Hematopoietic multipotent progenitor cell treated with erythropoietin and hydrocortisone succinate and interleukin-3 and kit ligand, for 15 days (in vitro differentiated cells): ENCODE measurements at regions not wholly inside any gene's neighbourhood (a gene's known extent, or its start where the extent isn't known, plus 50 kb on each side); places are given as distances from the start of the nearest gene placed in this dataset.

Experiments
- DNase-seq: peaks from one replicate; pipeline ENCODE4 v3.0.0-alpha.2; 2015; ENCODE audit warnings: low spot score

DNA sequence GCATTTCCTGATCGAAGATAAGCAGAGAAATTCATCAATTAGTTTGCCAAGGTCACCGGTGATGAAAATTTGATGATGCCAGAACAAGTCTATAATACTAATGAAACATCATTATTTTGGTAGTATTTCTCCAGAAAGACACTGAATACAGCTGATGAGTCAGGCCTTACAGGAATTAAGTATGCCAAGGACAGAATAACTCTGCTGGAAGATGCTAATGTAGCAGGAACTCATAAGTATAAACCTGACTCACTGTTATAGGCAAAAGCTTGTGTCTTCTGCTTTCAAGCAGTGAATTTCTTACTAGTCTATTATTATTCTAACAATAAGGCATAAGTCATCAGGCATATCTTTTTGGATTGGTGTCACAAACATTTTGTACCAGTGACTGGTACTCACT lies 1825.1 kb upstream of the IGFBP7 start:
- no peak for DNase-seq

DNA sequence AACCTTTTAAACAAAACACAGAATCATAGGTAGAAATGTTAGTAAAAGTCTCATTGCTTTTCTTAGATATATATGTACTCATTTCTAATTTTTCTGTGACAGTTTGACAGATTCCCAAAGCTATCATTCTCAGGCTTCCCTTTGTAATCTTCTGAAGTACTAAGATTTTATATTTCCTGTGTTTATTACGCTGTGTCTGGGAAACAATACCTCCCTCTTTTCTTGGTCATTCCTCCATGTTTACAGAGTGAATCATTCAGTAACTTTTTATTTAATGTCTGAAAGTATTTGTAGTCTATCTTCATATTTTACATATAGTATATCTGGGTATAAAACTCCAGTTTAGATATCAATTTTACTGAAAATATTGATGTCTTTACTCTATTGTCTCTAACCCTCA lies 1826.3 kb upstream of the IGFBP7 start:
- no peak for DNase-seq

- DNase-seq = no peak
These were observed 1830.0 kb upstream of the IGFBP7 start for GRCh38 chr4:58940167-58940566.

- DNase-seq = no peak
These were observed 1831.1 kb upstream of the IGFBP7 start for GRCh38 chr4:58941286-58941685.

DNA sequence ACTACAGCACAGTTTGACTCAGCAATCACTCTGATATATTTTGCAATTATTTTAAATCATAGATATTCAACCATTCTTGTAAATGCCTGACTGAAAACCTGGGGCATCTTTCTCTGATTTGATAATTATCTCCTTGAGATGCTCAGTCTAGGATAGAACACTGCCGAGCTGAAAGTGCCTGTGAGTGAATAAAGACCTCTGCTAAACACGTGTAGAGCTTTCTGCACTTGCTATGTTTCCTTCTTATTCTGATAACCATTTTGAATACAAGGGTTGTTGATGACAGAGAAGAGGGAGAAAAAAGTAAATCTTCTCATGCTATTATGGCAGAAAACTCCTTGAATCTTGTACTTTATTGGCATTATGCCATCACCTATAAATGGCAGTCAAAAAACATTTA lies 1843.4 kb upstream of the IGFBP7 start:
- DNase-seq = no peak

- DNase-seq = no peak
These were observed 1847.5 kb upstream of the IGFBP7 start for GRCh38 chr4:58957711-58958110.

GRCh38 chr4:58961283-58961682 lies 1851.1 kb upstream of the IGFBP7 start:
- no peak for DNase-seq

GRCh38 chr4:58961925-58962324 lies 1851.7 kb upstream of the IGFBP7 start:
- no peak for DNase-seq

GRCh38 chr4:58962424-58962823 lies 1852.2 kb upstream of the IGFBP7 start:
- DNase-seq = no peak

GRCh38 chr4:58981828-58982227 lies 1871.6 kb upstream of the IGFBP7 start:
- DNase-seq = no peak

GRCh38 chr4:58983887-58984286 lies 1873.7 kb upstream of the IGFBP7 start:
- no peak for DNase-seq

- DNase-seq = no peak
These were observed 1892.0 kb upstream of the IGFBP7 start for GRCh38 chr4:59002148-59002547.

DNA sequence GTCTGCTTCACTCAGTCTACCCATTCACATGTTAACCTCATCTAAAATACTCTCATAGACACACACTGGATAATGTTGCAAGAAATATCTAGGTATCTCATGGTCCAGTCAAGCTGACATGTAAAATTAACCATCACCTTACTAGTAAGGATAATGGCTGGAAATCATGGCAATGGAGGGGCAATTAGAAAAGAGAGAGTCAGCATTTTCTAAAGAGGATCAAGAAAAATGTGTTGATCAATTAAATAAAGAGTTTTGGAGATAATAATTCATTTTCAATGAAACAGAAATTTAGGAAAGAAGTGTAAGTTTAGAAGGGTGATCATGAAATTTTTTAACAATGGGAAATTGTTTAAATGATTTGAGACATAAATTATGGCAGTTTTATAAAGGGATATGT lies 1914.1 kb upstream of the IGFBP7 start:
- no peak for DNase-seq

DNA sequence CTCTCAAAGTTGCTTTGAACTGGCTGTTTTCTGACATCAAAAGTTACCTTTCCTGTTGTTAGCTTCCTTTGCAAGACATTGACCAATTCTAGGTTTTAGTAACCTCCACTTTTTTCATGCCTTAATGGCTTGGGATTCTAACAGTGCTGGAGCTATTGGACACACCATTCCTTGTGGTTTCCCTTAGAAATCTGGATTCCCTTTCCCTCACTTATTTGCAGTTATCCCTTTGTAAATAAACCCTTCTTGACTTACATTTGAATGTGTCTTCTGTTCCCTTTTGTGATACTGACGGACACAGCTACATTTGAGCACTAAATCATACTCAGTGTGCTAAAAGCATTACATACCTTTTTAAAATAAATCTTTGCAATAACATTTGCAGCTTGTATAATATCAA lies 1927.6 kb upstream of the IGFBP7 start:
- no peak for DNase-seq

GRCh38 chr4:59039046-59039445 lies 1928.9 kb upstream of the IGFBP7 start:
- DNase-seq = no peak

GRCh38 chr4:59044286-59044900 lies 1934.2 kb upstream of the IGFBP7 start:
- no peak for DNase-seq

GRCh38 chr4:59054086-59054485 lies 1943.9 kb upstream of the IGFBP7 start:
- no peak for DNase-seq

DNA sequence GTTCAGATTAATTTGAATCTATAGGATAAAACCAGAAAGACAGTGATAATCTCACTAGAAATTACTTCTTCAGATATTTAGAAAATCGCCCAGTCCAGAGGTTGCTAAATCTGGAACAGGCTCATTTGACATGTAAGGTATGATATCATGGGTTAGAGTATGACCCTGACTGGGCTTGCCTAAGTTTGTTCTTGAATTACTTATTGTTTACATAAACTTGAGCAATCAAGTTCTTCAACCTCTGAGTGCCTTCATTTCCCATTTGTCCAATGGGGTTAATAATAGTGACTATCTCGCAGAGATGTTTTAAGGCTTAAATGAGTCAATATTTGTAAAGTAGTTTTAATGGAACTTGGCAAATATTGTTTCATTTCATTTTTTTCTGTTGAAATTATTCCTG lies 1947.6 kb upstream of the IGFBP7 start:
- DNase-seq = no peak

DNA sequence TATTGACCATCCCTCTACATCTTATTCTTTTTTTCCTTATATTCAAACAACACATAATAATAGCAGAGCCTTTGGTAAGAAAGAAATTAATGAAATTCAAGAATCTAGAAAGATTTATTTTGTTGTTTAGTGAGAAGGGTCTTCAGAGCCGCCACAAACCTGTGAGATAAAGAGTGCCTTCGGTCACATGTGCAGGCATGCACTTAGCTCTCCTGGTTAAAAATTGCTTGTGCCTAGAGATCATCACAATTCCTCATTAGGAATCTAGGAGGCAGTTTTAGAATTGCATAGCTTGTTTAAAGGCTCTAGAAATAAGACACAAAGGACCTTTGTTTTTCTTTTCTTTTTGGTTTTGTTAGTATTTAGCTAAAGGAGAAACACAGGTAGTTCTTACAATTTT lies 1948.4 kb upstream of the IGFBP7 start:
- no peak for DNase-seq

DNA sequence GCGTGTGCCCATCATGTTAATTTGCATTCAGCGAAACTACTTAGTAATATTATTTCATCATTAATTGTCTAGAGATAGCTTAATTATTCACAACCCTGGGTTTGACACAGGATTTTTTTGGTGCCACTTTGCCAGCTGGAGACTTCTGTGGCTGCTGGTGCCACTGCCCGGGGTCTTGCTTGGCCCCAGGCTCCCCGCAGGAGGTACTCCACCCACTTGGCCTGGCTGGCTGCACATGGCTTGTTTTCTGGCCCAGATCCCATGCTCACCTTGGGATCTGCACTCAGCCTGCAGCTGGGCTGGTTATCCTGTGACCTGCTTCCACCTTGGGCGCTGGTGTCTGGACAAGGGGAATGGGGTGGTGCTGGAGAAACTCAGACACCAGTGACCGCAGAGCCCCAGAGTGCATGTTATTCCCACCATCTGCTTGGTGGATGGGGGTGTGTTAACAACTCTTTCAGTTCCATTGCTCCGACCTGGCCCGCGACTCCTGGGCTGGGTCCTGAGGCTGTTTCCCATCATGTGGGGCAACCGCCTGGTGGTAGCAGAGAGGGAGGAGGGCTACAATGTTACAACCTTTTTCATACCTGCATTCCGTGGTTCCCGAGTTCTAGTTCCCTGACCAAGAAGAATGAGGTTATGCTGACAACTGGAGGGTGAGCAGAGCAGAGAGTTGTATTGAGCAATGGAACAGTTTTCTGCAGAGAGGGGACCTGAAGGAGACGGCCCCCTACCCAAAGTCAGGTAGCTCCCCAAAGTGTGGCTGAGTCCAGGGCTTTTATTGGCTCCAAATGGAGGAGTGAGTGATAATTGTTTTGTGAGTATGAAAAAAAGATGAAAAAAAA lies 1950.0 kb upstream of the IGFBP7 start:
- no peak for DNase-seq

GRCh38 chr4:59060895-59061294 lies 1950.7 kb upstream of the IGFBP7 start:
- no peak for DNase-seq

DNA sequence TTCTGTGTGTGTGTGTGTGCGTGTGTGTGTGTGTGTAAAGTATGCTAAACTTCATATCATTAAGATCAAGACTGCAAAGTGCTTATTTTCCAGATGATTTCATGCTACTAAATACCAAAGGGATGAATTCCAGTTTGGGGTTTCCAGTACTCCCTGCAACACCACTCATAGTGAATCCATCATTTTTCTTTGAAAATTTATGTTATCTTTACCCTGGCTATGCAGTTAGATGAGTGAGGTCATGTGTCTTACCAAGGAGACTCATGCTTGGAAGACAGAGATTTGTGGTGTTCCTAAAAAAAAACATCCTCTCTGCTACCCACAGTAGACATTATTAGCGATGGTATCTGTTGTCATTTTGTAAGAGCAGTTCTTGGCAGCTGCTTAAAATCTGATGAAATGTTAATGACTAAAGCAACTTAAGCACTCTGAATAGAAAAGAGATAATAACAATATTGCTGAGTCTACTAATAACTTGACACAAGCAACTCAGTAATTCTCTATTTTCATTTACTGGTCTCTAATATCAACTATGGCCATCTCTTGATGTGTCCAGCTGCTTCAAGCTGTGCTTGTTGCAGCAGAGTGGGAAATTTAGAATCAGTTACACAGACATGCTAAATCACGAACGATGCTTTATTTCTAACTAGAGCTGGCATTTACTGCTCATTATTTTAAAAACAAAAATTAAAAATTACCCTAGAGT lies 1953.0 kb upstream of the IGFBP7 start:
- no peak for DNase-seq

GRCh38 chr4:59068722-59069418 lies 1958.7 kb upstream of the IGFBP7 start:
- DNase-seq = no peak
